ENCODE measurements at regions not wholly inside any gene's neighbourhood (a gene's known extent, or its start where the extent isn't known, plus 50 kb on each side); places are given as distances from the start of the nearest gene placed in this dataset.
A peak's percentile ranks its signal among the peaks of the same experiment; 100 is the strongest.

GRCh38 chr9:87323928-87324327 is 173.7 kb upstream of the DAPK1 start:
- H3K27me3 Mint-ChIP-seq: peaks cover 22% of the 10 kb centered on the region
- peaks cover 10% of the 10 kb centered on the region for H3K9me3 Mint-ChIP-seq
- H3K4me1 Mint-ChIP-seq (ENCODE audit: low read depth): peaks cover 11% of the 10 kb centered on the region
- intact Hi-C loops (cut with micrococcal nuclease): loop anchor here (1.0 to 10.0 kb wide), 6 partner anchors 379 to 1122 kb away; partner anchors contain the start of gene GAS1
- no peak overlapping the region for H3K27ac Mint-ChIP-seq
- H3K4me3 Mint-ChIP-seq: no peak overlapping the region
- H3K36me3 Mint-ChIP-seq (ENCODE audit: low read depth): no peaks in the 10 kb centered on the region

GRCh38 chr9:87324613-87325194 is 173.0 kb upstream of the DAPK1 start:
- peaks cover 11% of the 10 kb centered on the region for H3K4me1 Mint-ChIP-seq (ENCODE audit: low read depth)
- peaks cover 18% of the 10 kb centered on the region for H3K27me3 Mint-ChIP-seq
- H3K9me3 Mint-ChIP-seq: peaks cover 10% of the 10 kb centered on the region
- H3K27ac Mint-ChIP-seq: no peak overlapping the region
- H3K4me3 Mint-ChIP-seq: no peak overlapping the region
- intact Hi-C loops (cut with micrococcal nuclease): loop anchor here (1.0 to 10.0 kb wide), 6 partner anchors 380 to 1122 kb away; partner anchors contain the start of gene GAS1
- H3K36me3 Mint-ChIP-seq (ENCODE audit: low read depth): no peaks in the 10 kb centered on the region

GRCh38 chr9:87327575-87328125 is 170.0 kb upstream of the DAPK1 start:
- Mint-ChIP-seq H3K27ac (no peak overlapping the region), H3K4me3 (no peak overlapping the region), H3K4me1 (ENCODE audit: low read depth) (peaks cover 11% of the 10 kb centered on the region), H3K27me3 (peaks cover 8% of the 10 kb centered on the region), H3K9me3 (peaks cover 30% of the 10 kb centered on the region), H3K36me3 (ENCODE audit: low read depth) (no peaks in the 10 kb centered on the region)
- intact Hi-C loops (cut with micrococcal nuclease): loop anchor here (10.0 kb wide), 1 partner anchor 383 kb away; the partner anchor contains the start of gene GAS1

GRCh38 chr9:87333802-87334201 is 163.9 kb upstream of the DAPK1 start:
- intact Hi-C loops (cut with micrococcal nuclease): no loop called here

GRCh38 chr9:87334366-87334765 is 163.3 kb upstream of the DAPK1 start:
- Mint-ChIP-seq H3K27me3 (peaks cover 30% of the 10 kb centered on the region), H3K4me1 (ENCODE audit: low read depth) (peaks cover 12% of the 10 kb centered on the region), H3K36me3 (ENCODE audit: low read depth) (no peaks in the 10 kb centered on the region), H3K27ac (no peak overlapping the region), H3K9me3 (peaks cover 19% of the 10 kb centered on the region), H3K4me3 (no peak overlapping the region)
- intact Hi-C loops (cut with micrococcal nuclease): no loop called here

More at GRCh38 chr9:87333802-87334201, 163.9 kb upstream of the DAPK1 start:
- no peak overlapping the region for H3K27ac Mint-ChIP-seq
- no peaks in the 10 kb centered on the region for H3K36me3 Mint-ChIP-seq (ENCODE audit: low read depth)
- H3K27me3 Mint-ChIP-seq: peaks cover 30% of the 10 kb centered on the region
- peaks cover 12% of the 10 kb centered on the region for H3K4me1 Mint-ChIP-seq (ENCODE audit: low read depth)
- H3K4me3 Mint-ChIP-seq: no peak overlapping the region
- H3K9me3 Mint-ChIP-seq: peaks cover 19% of the 10 kb centered on the region

- Mint-ChIP-seq H3K9me3 (peaks cover 6% of the 10 kb centered on the region), H3K27ac (no peak overlapping the region), H3K36me3 (ENCODE audit: low read depth) (no peaks in the 10 kb centered on the region), H3K27me3 (peaks cover 29% of the 10 kb centered on the region), H3K4me3 (no peak overlapping the region), H3K4me1 (ENCODE audit: low read depth) (peaks cover 12% of the 10 kb centered on the region)
- intact Hi-C loops (cut with micrococcal nuclease): loop anchor here (5.0 kb wide), 2 partner anchors 161 to 476 kb away; partner anchors contain the start of gene DAPK1
Observed at GRCh38 chr9:87336407-87336806, 161.3 kb upstream of the DAPK1 start.

GRCh38 chr9:87336914-87337333 is 160.7 kb upstream of the DAPK1 start:
- intact Hi-C loops (cut with micrococcal nuclease): loop anchor here (1.0 to 5.0 kb wide), 3 partner anchors 160 to 475 kb away; partner anchors contain the start of gene DAPK1
- H3K4me3 Mint-ChIP-seq: peak overlapping the region; percentile 50
- no peaks in the 10 kb centered on the region for H3K36me3 Mint-ChIP-seq (ENCODE audit: low read depth)
- H3K27me3 Mint-ChIP-seq: peaks cover 31% of the 10 kb centered on the region
- H3K4me1 Mint-ChIP-seq (ENCODE audit: low read depth): peaks cover 12% of the 10 kb centered on the region
- no peak overlapping the region for H3K27ac Mint-ChIP-seq
- H3K9me3 Mint-ChIP-seq: peaks cover under 1% of the 10 kb centered on the region

- H3K27ac Mint-ChIP-seq: no peak overlapping the region
- peak overlapping the region; percentile 50 for H3K4me3 Mint-ChIP-seq
- intact Hi-C loops (cut with micrococcal nuclease): loop anchor here (1.0 to 5.0 kb wide), 3 partner anchors 160 to 475 kb away; partner anchors contain the start of gene DAPK1
- peaks cover 33% of the 10 kb centered on the region for H3K27me3 Mint-ChIP-seq
- no peaks in the 10 kb centered on the region for H3K36me3 Mint-ChIP-seq (ENCODE audit: low read depth)
- peaks cover 12% of the 10 kb centered on the region for H3K4me1 Mint-ChIP-seq (ENCODE audit: low read depth)
- H3K9me3 Mint-ChIP-seq: no peaks in the 10 kb centered on the region
Observed at GRCh38 chr9:87337335-87338087, 160.2 kb upstream of the DAPK1 start.

GRCh38 chr9:87338088-87338989 is 159.3 kb upstream of the DAPK1 start:
- H3K9me3 Mint-ChIP-seq: no peaks in the 10 kb centered on the region
- intact Hi-C loops (cut with micrococcal nuclease): loop anchor here (5.0 kb wide), 2 partner anchors 159 to 474 kb away; partner anchors contain the start of gene DAPK1
- peaks cover 38% of the 10 kb centered on the region for H3K27me3 Mint-ChIP-seq
- no peak overlapping the region for H3K27ac Mint-ChIP-seq
- H3K36me3 Mint-ChIP-seq (ENCODE audit: low read depth): no peaks in the 10 kb centered on the region
- H3K4me1 Mint-ChIP-seq (ENCODE audit: low read depth): peaks cover 12% of the 10 kb centered on the region
- no peak overlapping the region for H3K4me3 Mint-ChIP-seq

GRCh38 chr9:87340391-87340790 is 157.3 kb upstream of the DAPK1 start:
- H3K9me3 Mint-ChIP-seq: no peaks in the 10 kb centered on the region
- no peaks in the 10 kb centered on the region for H3K36me3 Mint-ChIP-seq (ENCODE audit: low read depth)
- no peak overlapping the region for H3K27ac Mint-ChIP-seq
- H3K4me3 Mint-ChIP-seq: no peak overlapping the region
- intact Hi-C loops (cut with micrococcal nuclease): no loop called here
- H3K4me1 Mint-ChIP-seq (ENCODE audit: low read depth): peaks cover 12% of the 10 kb centered on the region
- peaks cover 44% of the 10 kb centered on the region for H3K27me3 Mint-ChIP-seq

- H3K27me3 Mint-ChIP-seq: peaks cover 43% of the 10 kb centered on the region
- H3K27ac Mint-ChIP-seq: no peak overlapping the region
Observed at GRCh38 chr9:87342743-87343142, 154.9 kb upstream of the DAPK1 start.

GRCh38 chr9:87343816-87344430 is 153.7 kb upstream of the DAPK1 start:
- H3K36me3 Mint-ChIP-seq (ENCODE audit: low read depth): no peaks in the 10 kb centered on the region
- no peaks in the 10 kb centered on the region for H3K9me3 Mint-ChIP-seq
- no peaks in the 10 kb centered on the region for H3K4me1 Mint-ChIP-seq (ENCODE audit: low read depth)
- no peak overlapping the region for H3K27ac Mint-ChIP-seq
- intact Hi-C loops (cut with micrococcal nuclease): no loop called here
- H3K27me3 Mint-ChIP-seq: peaks cover 33% of the 10 kb centered on the region
- no peak overlapping the region for H3K4me3 Mint-ChIP-seq

More at GRCh38 chr9:87342743-87343142, 154.9 kb upstream of the DAPK1 start:
- Mint-ChIP-seq H3K36me3 (ENCODE audit: low read depth) (no peaks in the 10 kb centered on the region), H3K9me3 (no peaks in the 10 kb centered on the region), H3K4me1 (ENCODE audit: low read depth) (peaks cover 2% of the 10 kb centered on the region), H3K4me3 (no peak overlapping the region)
- intact Hi-C loops (cut with micrococcal nuclease): no loop called here
